HG02798 (cell line): ENCODE measurements at regions not wholly inside any gene's neighbourhood (a gene's known extent, or its start where the extent isn't known, plus 50 kb on each side); places are given as distances from the start of the nearest gene placed in this dataset.

Experiments used
- ATAC-seq: cut with Tn5 transposase; IDR thresholded peaks from one replicate; pipeline ENCODE4 v1.9.1; 2021; ENCODE audit warnings: mild to moderate bottlenecking; ENCODE audit not compliant: unreplicated experiment, poor library complexity

- no peak for ATAC-seq
Measured at GRCh38 chr5:136811551-136811950, 446.2 kb upstream of the TRPC7 start.

- no peak for ATAC-seq
Measured at GRCh38 chr5:136811086-136811485, 445.7 kb upstream of the TRPC7 start.

GRCh38 chr5:136810261-136810801 lies 445.0 kb upstream of the TRPC7 start:
- ATAC-seq = no peak

GRCh38 chr5:136809382-136809781 lies 444.0 kb upstream of the TRPC7 start:
- no peak for ATAC-seq

GRCh38 chr5:136808756-136809155 lies 443.4 kb upstream of the TRPC7 start:
- ATAC-seq = no peak

- ATAC-seq = no peak
Measured at GRCh38 chr5:136805466-136805865, 440.1 kb upstream of the TRPC7 start.

GRCh38 chr5:136802383-136802782 lies 437.0 kb upstream of the TRPC7 start:
- no peak for ATAC-seq

GRCh38 chr5:136799806-136800372 lies 434.5 kb upstream of the TRPC7 start:
- no peak for ATAC-seq

GRCh38 chr5:136793300-136793699 lies 428.0 kb upstream of the TRPC7 start:
- no peak for ATAC-seq

- ATAC-seq = no peak
Measured at GRCh38 chr5:136781464-136781863, 416.1 kb upstream of the TRPC7 start.

- ATAC-seq = no peak
Measured at GRCh38 chr5:136780518-136780917, 415.2 kb upstream of the TRPC7 start.

- no peak for ATAC-seq
Measured at GRCh38 chr5:136776022-136776927, 410.9 kb upstream of the TRPC7 start.

GRCh38 chr5:136772491-136772890 lies 407.1 kb upstream of the TRPC7 start:
- ATAC-seq = no peak

- peak; percentile 88 for ATAC-seq
Measured at GRCh38 chr5:136769900-136770684, 404.7 kb upstream of the TRPC7 start.

GRCh38 chr5:136769093-136769492 lies 403.7 kb upstream of the TRPC7 start:
- no peak for ATAC-seq

- peak; percentile 32 for ATAC-seq
Measured at GRCh38 chr5:136768457-136768856, 403.1 kb upstream of the TRPC7 start.

- no peak for ATAC-seq
Measured at GRCh38 chr5:136766456-136766855, 401.1 kb upstream of the TRPC7 start.

GRCh38 chr5:136764601-136765000 lies 399.3 kb upstream of the TRPC7 start:
- ATAC-seq = no peak

- ATAC-seq = no peak
Measured at GRCh38 chr5:136763548-136763947, 398.2 kb upstream of the TRPC7 start.

- ATAC-seq = no peak
Measured at GRCh38 chr5:136754216-136754615, 388.9 kb upstream of the TRPC7 start.
